ENCODE measurements at regions not wholly inside any gene's neighbourhood (a gene's known extent, or its start where the extent isn't known, plus 50 kb on each side); places are given as distances from the start of the nearest gene placed in this dataset.

- H3K4me3 Mint-ChIP-seq, result no peak overlapping the region
Observed at GRCh38 chr4:19930742-19931141, 321.0 kb upstream of the SLIT2 start.

More at GRCh38 chr4:19930742-19931141, 321.0 kb upstream of the SLIT2 start:
- no peak overlapping the region for H3K4me2 ChIP-seq (ENCODE audit: insufficient read depth, insufficient read length, low read length)
- H3K9me3 ChIP-seq (ENCODE audit: control insufficient read depth, low read depth, low read length), result no peaks in the 10 kb centered on the region
- Mint-ChIP-seq H3K27ac (no peak overlapping the region), H3K4me1 (peaks cover 0 to 5% of the 10 kb centered on the region in 2 experiments; a peak in 2 of 4 replicates), H3K36me3 (ENCODE audit: insufficient read depth in 1 of 3, low read depth in 3 of 3) (no peaks in the 10 kb centered on the region; a peak in 1 of 7 replicates), H3K27me3 (ENCODE audit: low read depth) (no peaks in the 10 kb centered on the region), H3K9me3 (no peaks in the 10 kb centered on the region)
- H4K5ac ChIP-seq (ENCODE audit: insufficient read length, low read depth, low read length), result no peak overlapping the region
- H2BK12ac ChIP-seq (ENCODE audit: insufficient read length, low read depth, low read length), result no peak overlapping the region
- H3T11ph ChIP-seq (ENCODE audit: low read length), result no peak overlapping the region
- WGBS (ENCODE audit: extremely low coverage, insufficient read length, low lambda C conversion rate), result no CpG with 5 or more reads among the region's 3 CpGs
- H3K79me2 ChIP-seq (ENCODE audit: insufficient read depth, low read length), result no peaks in the 10 kb centered on the region
- no peak overlapping the region for H2BK120ac ChIP-seq (ENCODE audit: low read depth, low read length, poor library complexity, severe bottlenecking)
- no peak overlapping the region for H2AK5ac ChIP-seq (ENCODE audit: insufficient read length, low read length)
- DNase-seq, result no peak
- no peak overlapping the region for H3K27ac ChIP-seq (ENCODE audit: insufficient read length, low read depth, low read length)
- H3K23me2 ChIP-seq (ENCODE audit: insufficient read length, low read depth, low read length, poor library complexity, severe bottlenecking), result no peaks in the 10 kb centered on the region
- H2BK20ac ChIP-seq (ENCODE audit: low read depth, low read length, poor library complexity, severe bottlenecking), result no peak overlapping the region
- no peak overlapping the region for H3K4ac ChIP-seq (ENCODE audit: low read depth, low read length)
- H3K27me3 ChIP-seq (ENCODE audit: insufficient read depth, low read length), result no peaks in the 10 kb centered on the region
- no peak overlapping the region for H2BK5ac ChIP-seq (ENCODE audit: insufficient read length, low read length)
- H3K18ac ChIP-seq (ENCODE audit: insufficient read length, low read depth, low read length), result no peak overlapping the region
- H3K4me1 ChIP-seq (ENCODE audit: insufficient read depth, low read length), result no peaks in the 10 kb centered on the region
- H4K8ac ChIP-seq (replicated peaks; ENCODE audit: insufficient read length, low read depth, low read length), result no peak overlapping the region
- H3K14ac ChIP-seq (ENCODE audit: insufficient read depth, low read length), result no peak overlapping the region
- H2BK15ac ChIP-seq (ENCODE audit: low read depth, low read length), result no peak overlapping the region
- H4K91ac ChIP-seq (ENCODE audit: insufficient read length, low read depth, low read length), result no peak overlapping the region
- H3K23ac ChIP-seq (ENCODE audit: insufficient read length, low read depth, low read length), result no peak overlapping the region
- no peak overlapping the region for H3K9ac ChIP-seq (ENCODE audit: extremely low read depth, insufficient read length, low read length)
- H3K56ac ChIP-seq (ENCODE audit: insufficient read length, low read depth, low read length), result no peak overlapping the region
- H2AFZ ChIP-seq (ENCODE audit: low read length), result no peak overlapping the region
- no peaks in the 10 kb centered on the region for H4K20me1 ChIP-seq (ENCODE audit: control insufficient read depth, insufficient read depth, insufficient read length)
- no peaks in the 10 kb centered on the region for H3K79me1 ChIP-seq (ENCODE audit: insufficient read depth, low read depth, low read length, poor library complexity, severe bottlenecking)
- TF ChIP-seq, protein P1, sequence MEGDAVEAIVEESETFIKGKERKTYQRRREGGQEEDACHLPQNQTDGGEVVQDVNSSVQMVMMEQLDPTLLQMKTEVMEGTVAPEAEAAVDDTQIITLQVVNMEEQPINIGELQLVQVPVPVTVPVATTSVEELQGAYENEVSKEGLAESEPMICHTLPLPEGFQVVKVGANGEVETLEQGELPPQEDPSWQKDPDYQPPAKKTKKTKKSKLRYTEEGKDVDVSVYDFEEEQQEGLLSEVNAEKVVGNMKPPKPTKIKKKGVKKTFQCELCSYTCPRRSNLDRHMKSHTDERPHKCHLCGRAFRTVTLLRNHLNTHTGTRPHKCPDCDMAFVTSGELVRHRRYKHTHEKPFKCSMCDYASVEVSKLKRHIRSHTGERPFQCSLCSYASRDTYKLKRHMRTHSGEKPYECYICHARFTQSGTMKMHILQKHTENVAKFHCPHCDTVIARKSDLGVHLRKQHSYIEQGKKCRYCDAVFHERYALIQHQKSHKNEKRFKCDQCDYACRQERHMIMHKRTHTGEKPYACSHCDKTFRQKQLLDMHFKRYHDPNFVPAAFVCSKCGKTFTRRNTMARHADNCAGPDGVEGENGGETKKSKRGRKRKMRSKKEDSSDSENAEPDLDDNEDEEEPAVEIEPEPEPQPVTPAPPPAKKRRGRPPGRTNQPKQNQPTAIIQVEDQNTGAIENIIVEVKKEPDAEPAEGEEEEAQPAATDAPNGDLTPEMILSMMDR (conservative IDR thresholded peaks at IDR 0.05), result no peak
